HEK293T (cell line): ENCODE measurements at regions not wholly inside any gene's neighbourhood (a gene's known extent, or its start where the extent isn't known, plus 50 kb on each side); places are given as distances from the start of the nearest gene placed in this dataset.

Source experiments
- ARNT ChIP-seq: fragments of 450-650 bp; IDR thresholded peaks from 2 replicates; pipeline ENCODE4 v1.6.1; 2017; ENCODE audit warnings: mild to moderate bottlenecking
- CTBP1 ChIP-seq: fragments of 450-650 bp; IDR thresholded peaks from 2 replicates; pipeline ENCODE4 v1.6.1; 2016; ENCODE audit warnings: borderline replicate concordance
- FOXA1 ChIP-seq: fragments of 450-650 bp; IDR thresholded peaks from 2 replicates; pipeline ENCODE4 v1.6.1; 2016; ENCODE audit warnings: mild to moderate bottlenecking
- FOXK2 ChIP-seq: fragments of 450-650 bp; IDR thresholded peaks from 2 replicates; pipeline ENCODE4 v1.6.1; 2016; ENCODE audit warnings: mild to moderate bottlenecking
- FOXM1 ChIP-seq: fragments of 450-650 bp; IDR thresholded peaks from 2 replicates; pipeline ENCODE4 v1.6.1; 2017; ENCODE audit warnings: mild to moderate bottlenecking, borderline replicate concordance
- L3MBTL2 ChIP-seq: fragments of 450-650 bp; conservative IDR thresholded peaks from 2 replicates; pipeline ENCODE4 v1.6.1; 2016; ENCODE audit warnings: mild to moderate bottlenecking
- LEF1 ChIP-seq: fragments of 450-650 bp; IDR thresholded peaks from 2 replicates; pipeline ENCODE4 v1.6.1; 2017; ENCODE audit warnings: mild to moderate bottlenecking, borderline replicate concordance
- NFRKB ChIP-seq: fragments of 450-650 bp; IDR thresholded peaks from 2 replicates; pipeline ENCODE4 v1.6.1; 2016; ENCODE audit warnings: mild to moderate bottlenecking, moderate library complexity
- SP1 ChIP-seq: fragments of 450-650 bp; IDR thresholded peaks from 2 replicates; pipeline ENCODE4 v1.6.1; 2017
- SUZ12 ChIP-seq: fragments of 450-650 bp; IDR thresholded peaks from 2 replicates; pipeline ENCODE4 v1.6.1; 2016; ENCODE audit warnings: mild to moderate bottlenecking
- TARDBP ChIP-seq: fragments of 450-650 bp; IDR thresholded peaks from 2 replicates; pipeline ENCODE4 v1.6.1; 2016
- TF ChIP-seq, protein P1 (sequence below): fragments of 450-650 bp; IDR thresholded peaks from 2 replicates; pipeline ENCODE4 v1.6.1; 2016

DNA sequence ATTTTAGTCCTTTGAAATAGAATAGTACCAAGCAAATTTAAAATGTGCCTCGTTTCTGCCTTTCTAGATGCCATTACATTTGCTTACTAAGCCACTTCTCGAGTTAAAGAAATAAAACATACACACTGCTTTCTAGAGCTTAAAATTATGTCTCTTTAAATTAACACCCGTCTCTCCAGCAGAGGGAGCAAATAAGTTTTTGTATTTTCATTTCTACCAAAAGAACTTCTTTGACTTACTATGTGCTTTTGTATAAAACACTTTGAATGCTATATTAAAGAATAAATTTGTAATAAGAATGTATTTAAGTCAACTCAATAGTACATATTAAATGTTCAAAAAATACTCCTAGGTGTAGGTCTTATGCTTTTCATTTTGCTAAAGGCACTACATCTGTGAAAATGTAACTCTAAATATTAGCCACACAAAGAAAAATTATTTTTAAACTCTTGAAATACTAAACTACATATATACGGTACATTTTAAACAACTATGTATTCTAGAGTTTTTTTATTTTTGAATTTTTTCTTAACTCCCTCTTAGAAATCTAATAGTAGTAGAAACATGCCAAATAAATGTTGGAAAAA is 269.3 kb upstream of the MIR17HG start:
- TF ChIP-seq ARNT, result no peak
- no peak for TF ChIP-seq SUZ12
- no peak for TF ChIP-seq TARDBP
- TF ChIP-seq NFRKB, result no peak
- TF ChIP-seq SP1, result no peak
- TF ChIP-seq L3MBTL2, result no peak
- no peak for TF ChIP-seq FOXM1
- no peak for TF ChIP-seq FOXK2
- TF ChIP-seq CTBP1, result no peak
- TF ChIP-seq FOXA1, result no peak
- no peak for TF ChIP-seq LEF1
- TF ChIP-seq, protein P1, sequence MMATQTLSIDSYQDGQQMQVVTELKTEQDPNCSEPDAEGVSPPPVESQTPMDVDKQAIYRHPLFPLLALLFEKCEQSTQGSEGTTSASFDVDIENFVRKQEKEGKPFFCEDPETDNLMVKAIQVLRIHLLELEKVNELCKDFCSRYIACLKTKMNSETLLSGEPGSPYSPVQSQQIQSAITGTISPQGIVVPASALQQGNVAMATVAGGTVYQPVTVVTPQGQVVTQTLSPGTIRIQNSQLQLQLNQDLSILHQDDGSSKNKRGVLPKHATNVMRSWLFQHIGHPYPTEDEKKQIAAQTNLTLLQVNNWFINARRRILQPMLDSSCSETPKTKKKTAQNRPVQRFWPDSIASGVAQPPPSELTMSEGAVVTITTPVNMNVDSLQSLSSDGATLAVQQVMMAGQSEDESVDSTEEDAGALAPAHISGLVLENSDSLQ, result no peak
